ENCODE measurements at regions not wholly inside any gene's neighbourhood (a gene's known extent, or its start where the extent isn't known, plus 50 kb on each side); places are given as distances from the start of the nearest gene placed in this dataset.
"Not testable (repeated sequence)": the region's sequence is repeated elsewhere in the genome, so short reads cannot be mapped to it uniquely, and the experiment has no call there.

DNA sequence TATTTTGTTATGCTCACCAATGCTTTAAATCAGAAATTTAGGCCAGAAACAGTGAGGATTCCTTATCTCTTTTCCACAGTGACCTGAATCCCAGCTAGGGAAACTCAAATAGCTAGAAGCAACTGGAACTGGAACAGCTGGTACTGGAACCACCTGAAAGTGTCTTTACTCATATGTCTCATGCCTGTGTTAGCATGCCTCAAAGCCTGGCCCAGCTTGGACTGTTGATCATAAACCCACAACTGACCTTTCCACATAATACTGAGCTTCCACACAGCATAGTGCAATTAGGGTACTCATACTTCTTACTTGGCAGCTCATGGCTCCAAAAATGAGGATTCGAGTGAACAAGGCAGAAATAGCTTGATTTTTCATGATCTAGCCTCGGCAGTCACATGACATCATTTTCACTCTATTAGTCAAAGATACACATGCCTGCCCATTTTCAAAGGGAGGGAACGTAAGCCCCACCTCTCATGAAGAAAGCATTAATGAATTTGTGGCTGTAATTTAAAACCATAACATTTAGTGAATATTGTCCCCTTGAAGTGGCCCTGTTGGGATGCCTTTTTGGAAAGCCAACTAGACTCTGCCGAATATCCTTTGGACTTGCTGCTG lies 80.8 kb upstream of the ACSL1 start:
- DNase-seq (ENCODE audit: low read depth in 2 of 3, low spot score in 2 of 3): no peak

DNA sequence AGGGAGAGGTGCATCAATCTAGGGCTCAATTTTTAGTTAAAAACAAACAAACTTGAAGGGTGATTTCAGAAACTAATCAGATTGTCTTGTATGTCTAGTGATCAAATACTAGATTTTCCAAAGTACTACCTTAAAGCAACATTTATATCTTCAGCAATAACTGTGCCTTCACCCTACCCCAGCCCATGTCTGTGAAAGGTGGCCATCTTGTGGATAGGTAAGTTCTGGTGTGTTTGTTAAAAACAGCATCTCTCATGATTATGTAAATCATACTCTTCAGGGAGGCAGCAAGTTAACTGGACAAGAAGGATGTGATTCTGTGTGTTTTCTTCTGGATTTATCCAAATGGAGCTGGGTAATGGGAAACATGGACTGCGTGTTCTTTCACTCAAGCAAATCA lies 81.4 kb upstream of the ACSL1 start:
- DNase-seq (ENCODE audit: low read depth in 2 of 3, low spot score in 2 of 3): peak in 1 of 3 donors; percentile 16

DNA sequence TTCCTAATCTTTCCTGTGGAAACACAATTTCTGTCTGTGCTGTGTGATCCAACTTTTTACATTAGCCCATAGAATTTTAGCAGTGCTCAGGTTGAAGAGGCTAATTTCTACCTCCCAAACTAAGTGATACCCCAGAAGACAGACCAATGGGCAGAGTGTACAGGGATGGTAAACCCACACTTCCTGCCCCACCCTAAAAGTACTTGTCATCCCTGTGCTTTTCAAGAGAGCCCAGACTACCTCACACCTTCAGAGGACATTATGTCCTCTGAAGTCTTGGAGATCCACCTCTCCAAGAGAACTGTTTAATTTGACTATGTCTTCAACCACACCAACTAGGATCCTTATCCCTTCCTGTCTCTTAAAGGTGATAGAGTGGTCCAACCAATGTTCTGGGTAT lies 82.0 kb upstream of the ACSL1 start:
- DNase-seq (ENCODE audit: low read depth in 2 of 3, low spot score in 2 of 3): no peak

DNA sequence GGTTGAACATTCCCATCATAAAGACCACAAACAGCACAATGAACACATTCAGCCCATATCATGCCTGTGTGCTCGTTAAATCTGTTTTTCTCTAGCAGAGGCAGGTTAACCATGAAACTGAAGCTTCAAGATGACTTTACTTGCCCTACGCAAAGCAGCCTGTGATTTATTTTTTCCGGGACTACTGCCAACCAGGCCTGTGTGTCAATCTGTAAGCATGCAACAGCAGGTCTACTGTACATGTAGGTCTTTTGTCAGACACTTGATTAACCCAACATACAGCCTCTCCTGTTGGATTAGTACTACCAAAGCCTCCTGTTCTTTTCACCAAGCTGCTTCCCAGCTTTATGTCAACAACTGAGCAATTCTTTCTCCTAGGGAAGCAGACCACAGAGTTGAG lies 85.5 kb upstream of the ACSL1 start:
- no peak for DNase-seq (ENCODE audit: low read depth in 2 of 3, low spot score in 2 of 3)

DNA sequence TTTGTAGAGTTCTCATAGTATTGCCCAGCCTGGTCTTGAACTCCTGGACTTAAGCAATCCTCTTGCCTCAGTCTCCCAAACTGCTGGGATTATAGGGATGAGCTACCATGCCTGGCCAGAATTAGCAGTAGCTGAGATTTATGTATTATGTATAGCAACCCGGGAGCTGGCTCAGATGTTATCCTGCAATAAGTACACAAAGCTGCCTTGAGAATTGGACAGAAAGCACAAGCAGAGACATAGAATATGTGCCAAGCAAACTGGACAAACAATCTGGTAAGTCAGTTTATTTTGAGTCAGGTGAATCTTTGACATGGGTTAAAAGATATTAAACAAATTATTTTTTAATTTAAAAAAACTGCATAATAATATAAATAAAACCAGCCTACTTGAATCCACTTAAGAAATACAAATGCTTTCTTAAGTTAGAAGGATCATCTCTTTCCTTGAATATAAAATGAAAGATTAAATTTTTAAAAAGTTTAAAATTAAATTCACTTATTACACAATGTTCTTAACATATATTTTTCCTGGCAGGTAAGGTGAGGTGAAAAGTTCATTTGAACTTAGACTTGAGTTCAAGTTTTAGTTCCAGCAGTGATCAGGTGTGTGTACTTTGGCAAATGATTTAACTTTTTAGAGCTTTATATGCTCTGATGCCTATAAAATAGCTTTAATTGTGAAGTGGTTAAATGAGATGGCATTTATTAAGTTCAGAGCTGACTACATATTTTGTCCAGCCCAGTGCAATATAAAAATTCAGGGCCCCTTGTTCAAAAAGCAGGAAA lies 87.8 kb upstream of the ACSL1 start:
- DNase-seq (ENCODE audit: low read depth in 2 of 3, low spot score in 2 of 3): no peak

DNA sequence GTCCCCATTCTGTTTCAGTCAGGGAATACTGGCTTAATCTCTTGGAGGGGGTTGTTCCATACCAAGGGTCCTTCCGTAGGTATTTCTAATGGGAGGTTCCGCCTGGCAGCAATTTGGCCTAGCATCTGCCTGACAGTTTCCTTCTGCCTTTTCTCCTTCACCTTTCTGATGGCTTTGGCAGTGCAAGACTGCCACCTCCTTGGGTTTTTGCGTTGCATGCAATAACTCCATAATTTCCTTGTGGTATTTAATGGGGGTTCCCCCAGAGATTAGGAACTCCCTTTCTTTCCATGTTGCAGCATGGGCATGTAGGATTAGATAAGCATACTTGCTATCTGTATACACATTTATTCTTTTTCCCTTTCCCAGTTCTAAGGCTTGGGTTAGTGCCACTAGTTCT lies 93.0 kb upstream of the ACSL1 start:
- not testable (repeated sequence) for DNase-seq (ENCODE audit: low read depth in 2 of 3, low spot score in 2 of 3)

DNA sequence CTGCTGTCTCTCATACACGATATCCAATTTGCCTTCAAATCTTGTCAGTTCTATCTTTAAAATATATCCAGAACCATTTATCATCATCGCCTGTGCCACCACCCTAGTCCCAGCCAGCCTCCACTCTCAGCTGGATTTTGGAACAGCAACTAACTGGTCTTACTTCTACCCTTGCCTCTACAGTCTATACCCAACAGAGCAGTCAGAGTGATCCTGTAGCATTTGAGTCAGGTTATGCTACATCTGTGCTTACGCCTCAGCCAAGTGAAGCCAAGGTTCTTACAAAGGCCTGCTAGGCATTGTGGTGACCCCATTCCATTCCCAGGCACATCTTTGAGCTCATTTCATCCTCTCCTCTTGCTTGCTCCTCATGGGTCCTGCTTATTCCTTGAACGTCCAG lies 95.7 kb upstream of the ACSL1 start:
- DNase-seq (ENCODE audit: low read depth in 2 of 3, low spot score in 2 of 3): no peak

DNA sequence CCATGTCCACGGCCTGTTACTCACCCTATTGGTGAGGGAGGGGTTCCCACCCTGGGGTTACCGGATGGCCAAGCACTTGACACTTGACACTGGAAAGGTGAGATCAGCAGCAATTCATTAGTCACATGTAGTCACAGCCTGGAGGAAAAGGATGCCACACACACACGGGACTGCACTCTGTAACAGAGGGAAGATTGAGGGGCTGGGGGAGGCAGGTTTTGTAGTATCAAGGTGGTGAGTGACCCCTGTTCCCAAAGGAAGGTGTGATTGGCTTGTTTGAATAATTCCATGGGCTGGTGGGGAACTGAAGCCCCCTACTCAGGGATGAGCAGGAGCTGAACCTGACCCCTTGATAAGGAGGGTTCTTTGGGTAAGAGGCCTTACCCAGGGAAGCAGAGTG lies 96.0 kb upstream of the HELT start:
- DNase-seq (ENCODE audit: low read depth in 2 of 3, low spot score in 2 of 3): no peak

DNA sequence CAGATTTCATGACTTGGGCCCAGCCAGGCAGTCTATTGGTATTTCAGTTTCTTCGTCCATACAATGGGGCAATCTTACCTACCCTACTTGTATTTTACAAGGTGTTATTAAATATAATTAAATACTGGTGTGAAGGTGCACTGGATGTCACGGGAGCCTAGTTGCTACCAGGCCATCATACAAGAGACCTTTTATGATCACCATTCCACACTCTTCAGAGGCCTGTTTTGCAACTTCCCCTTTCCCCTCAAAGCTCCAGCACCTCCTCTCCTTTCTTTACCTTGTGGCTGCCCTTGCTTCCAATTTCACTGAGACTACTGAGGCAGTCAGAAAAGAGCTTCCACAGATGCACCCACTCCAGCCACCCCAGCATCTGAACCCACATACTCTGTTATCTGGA lies 93.8 kb upstream of the HELT start:
- DNase-seq (ENCODE audit: low read depth in 2 of 3, low spot score in 2 of 3): peak in 1 of 3 donors; percentile 23

DNA sequence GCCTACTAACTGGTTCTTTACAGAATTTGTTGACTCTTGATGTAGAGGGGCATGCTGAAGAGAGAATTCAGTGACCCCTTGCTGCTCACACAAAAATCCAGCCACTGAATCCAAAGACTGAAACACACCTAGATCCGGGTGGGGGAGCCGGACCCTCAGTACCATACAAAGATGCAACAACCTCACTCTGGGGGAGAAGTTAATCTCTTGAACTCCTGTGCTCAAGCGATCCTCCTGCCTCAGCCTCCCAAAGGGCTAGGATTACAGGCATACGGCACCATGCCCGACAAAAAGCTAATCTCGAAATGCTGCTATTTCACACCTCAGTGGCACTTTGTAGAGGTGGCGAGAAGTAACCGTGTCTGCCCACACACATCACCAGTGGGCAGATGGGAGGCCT lies 88.8 kb upstream of the HELT start:
- no peak for DNase-seq (ENCODE audit: low read depth in 2 of 3, low spot score in 2 of 3)

DNA sequence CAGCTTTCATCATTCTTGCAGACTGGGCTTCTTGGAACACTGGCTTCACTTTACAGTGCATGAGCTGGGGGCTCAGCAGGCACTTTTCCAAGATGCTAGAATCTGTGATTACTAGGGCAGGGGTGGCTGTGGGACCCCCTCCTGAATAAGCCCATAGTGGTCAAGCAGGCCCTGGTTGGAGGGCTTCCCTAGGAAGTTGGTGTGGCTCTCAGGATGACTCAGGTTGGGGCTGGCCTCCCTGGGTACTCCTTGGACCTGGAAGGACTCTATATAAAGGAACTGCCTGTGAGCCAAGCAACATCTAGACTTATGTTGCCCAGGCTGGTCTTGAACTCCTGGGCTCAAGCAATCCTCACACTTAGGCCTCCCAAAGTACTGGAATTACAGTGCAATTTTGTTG lies 88.3 kb upstream of the HELT start:
- no peak for DNase-seq (ENCODE audit: low read depth in 2 of 3, low spot score in 2 of 3)

DNA sequence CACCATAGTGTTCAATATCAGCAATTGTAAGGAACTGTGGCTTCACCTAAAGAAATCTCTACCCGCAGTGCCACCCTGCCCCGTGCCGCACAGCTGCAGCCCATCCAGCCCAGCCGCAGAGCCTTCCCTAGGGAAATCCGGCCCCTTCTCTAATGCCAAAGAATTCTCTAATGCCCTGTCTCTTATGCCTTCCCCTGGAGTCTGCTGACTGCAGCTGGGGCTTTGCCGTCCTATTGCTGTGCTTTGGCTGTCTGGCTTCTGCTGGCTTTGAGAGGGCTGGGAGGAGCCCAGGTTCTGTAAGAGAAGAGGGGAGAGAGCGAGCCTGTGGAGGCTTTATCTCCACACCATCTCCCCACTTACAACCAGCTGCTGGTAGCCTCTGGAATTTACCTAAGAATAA lies 85.9 kb upstream of the HELT start:
- no peak for DNase-seq (ENCODE audit: low read depth in 2 of 3, low spot score in 2 of 3)

DNA sequence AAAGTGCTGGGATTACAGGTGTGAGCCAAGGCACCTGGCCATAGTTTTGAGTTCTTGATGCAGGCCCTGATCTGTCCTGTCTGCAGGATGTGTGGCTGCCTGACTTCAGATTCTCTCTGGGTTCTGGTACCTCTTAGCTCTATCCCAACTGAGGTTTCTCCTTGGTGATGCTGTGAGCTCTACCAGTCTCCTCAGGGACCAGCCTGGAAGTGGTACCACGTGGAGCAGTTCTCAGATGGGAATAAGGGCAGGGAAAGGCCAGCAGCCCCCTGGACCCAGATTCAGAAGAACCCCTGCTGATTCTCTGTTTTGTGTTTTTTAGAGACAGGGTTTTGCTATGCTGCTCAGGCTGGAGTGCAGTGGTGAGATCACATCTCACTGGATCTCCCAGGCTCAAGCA lies 85.0 kb upstream of the HELT start:
- no peak for DNase-seq (ENCODE audit: low read depth in 2 of 3, low spot score in 2 of 3)

DNA sequence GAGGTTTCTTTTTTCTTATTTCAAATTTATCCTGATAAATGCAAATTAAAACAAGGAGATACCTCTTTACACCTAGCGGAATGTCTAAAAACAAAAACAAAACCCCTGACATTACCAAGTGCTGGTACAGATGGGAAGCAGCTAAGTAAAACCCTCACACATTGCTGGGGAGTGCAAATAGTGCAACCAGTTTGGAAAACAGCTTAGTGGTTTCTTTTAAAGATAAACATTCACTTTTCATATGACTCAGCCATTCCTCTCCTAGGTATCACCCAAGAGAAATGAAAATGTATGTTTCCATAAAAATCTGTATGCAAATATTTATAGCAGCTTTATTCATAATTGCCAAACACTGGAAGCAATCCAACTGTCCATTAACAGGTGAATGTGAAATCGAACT lies 84.1 kb upstream of the HELT start:
- DNase-seq (ENCODE audit: low read depth in 2 of 3, low spot score in 2 of 3): no peak

DNA sequence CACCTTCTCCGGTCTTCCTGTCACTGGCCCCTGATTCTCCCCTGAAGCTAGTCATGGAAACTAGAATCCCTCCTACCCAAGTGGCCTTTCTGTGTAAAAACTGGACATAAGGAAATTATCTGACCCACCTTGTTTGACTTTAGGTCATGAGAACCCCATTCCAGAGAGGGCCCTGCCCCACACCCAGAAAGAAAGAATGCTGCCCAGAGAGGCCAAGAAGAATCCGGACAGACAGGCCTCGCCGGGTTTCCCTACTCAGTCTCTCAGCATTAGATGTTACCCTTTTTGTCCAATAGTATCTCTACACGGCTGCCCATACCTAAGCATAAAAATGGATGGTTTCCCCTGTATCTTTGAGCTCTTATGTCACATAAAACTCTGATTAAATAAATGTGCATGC lies 83.3 kb upstream of the HELT start:
- no peak for DNase-seq (ENCODE audit: low read depth in 2 of 3, low spot score in 2 of 3)

DNA sequence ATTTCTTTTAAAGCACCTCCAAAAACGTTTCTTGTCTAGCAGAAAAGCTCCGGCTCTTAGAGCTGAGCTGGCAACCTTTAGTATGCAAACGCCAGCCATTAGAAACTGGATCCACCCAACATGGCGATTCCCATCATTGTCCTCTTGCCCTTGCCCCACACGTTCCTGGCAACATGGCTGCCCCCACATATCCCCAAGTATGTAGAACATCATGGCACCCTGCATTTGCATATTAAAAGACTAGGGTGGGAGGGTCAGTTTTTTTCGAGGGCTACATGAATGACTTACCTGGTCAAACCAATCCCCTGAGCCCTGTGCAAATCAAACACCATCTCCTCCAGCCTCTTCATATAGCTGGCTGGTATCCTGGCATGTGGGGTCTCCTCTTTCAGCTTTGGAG lies 82.2 kb upstream of the HELT start:
- DNase-seq (ENCODE audit: low read depth in 2 of 3, low spot score in 2 of 3): no peak

DNA sequence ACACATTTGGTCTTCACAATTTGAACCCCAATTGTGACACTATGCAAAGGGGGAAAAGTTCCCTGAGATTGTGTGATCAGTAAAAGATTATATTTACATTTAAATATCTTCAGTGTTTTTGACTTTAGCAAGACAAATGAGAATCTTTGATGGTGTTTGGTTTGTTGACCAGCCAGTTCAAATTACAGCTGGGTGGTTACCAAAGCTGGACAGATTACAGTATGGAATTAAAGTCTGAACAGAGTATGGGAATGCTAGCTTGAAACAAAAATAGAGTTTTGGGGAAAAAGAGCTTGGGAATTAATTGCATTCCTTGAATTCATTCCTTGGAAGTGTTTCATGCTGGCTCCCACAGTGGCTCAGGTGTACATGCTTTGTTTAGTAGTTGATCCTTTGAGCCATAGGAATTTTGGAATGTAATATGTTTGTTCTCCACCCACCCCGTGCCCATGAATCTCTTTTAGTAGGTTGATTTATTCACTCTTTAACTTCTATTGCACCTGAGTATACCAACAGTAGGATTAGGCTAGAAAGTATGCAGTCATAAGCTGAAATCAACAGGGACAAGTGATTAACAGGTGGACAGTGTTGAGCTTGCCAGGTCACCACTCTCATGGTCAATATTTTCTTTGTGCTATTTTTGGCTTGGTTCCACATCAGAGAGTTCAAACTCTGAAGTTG lies 81.1 kb upstream of the HELT start:
- no peak for DNase-seq (ENCODE audit: low read depth in 2 of 3, low spot score in 2 of 3)

DNA sequence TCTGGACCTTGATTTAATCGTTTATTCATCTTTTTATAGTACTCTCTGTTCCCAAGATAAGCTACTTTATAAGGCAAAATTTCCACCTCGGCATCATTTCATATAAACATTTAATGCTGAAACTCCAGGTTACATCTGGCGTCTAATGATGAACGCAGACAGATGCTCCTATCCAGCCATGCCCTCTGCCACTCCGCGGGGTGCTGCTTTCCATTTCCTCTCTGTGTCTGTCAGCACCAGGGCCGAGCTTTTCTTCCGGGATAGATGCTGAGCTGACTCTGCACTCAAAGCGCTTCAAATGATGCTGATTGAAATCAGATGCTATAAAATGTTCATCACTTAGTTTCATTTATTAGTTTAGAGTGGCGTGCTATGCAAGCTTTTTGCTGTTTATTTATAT lies 80.5 kb upstream of the HELT start:
- no peak for DNase-seq (ENCODE audit: low read depth in 2 of 3, low spot score in 2 of 3)

DNA sequence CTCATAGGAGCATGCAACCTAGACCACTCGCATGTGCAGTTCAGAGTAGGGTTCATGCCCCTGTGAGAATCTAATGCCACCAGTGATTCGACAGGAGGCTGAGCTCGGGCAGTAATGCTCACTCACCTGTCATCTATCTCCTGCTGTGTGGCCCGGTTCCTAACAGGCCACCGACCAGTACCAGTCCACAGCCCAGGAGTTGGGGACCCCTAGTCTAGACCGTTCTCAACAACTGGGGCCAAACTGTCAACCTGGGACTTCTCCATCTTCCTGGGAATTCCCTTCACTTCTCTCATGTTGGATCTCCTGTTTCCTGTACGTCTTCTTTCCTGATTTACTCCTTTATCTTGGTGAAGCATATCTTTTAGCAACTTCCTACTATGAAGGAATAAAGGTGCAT lies 79.4 kb upstream of the HELT start:
- DNase-seq (ENCODE audit: low read depth in 2 of 3, low spot score in 2 of 3): no peak

DNA sequence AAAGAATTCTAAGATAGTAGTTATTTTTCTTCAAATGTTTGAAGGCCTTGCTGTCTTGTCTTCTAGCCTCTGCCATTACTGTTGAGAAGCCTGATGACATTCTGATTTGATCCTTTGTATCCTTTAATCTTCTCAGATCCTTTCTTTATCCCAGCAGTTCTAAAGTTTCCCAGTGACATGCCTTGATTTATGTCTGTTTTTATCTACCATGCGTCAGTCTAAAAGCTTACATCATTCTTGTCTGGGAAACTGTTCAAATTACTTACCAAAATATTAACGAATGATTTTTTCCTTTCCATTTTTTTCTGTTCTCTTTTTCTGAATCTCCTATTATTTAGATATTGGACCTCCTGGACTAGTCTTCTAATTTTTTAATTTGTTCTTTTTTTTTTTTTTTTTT lies 78.3 kb upstream of the HELT start:
- no peak for DNase-seq (ENCODE audit: low read depth in 2 of 3, low spot score in 2 of 3)

DNA sequence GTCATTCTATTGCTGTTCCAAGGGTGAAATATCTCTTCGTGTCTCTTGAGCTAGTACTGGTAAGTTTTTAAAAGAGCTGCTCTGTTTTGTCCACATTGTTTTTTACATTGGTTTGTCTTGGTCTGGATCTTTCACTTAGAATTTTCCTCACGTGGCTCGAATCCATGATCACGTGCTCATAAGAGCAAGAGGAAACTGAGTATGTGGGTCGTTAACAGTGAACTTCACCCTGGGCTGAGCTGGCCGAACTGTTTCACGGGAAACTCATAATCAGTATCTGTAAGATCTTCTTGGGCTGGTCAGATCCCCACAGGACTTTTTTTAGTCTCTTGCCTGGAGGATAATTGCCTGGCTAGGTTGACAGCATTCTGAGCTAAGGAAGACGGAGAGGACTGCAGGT lies 77.8 kb upstream of the HELT start:
- DNase-seq (ENCODE audit: low read depth in 2 of 3, low spot score in 2 of 3): no peak
